Jurkat, Clone E6-1 (cell line): ENCODE measurements at regions not wholly inside any gene's neighbourhood (a gene's known extent, or its start where the extent isn't known, plus 50 kb on each side); places are given as distances from the start of the nearest gene placed in this dataset.
"Not testable (repeated sequence)": the region's sequence is repeated elsewhere in the genome, so short reads cannot be mapped to it uniquely, and the experiment has no call there.

Experiments
- DNase-seq: peaks from one replicate; pipeline ENCODE4 v3.0.0-alpha.2; 2011; ENCODE audit warnings: low read depth, low spot score
- H3K4me3 ChIP-seq: 2 replicates; pipeline ENCODE4 v1.5.1; 2011; ENCODE audit warnings: mild to moderate bottlenecking, low read length, control low read depth, moderate library complexity

GRCh38 chr20:1845163-1845523 lies 50.1 kb upstream of the SIRPA start:
- no peak for DNase-seq
- H3K4me3 ChIP-seq: no peak overlapping the region

GRCh38 chr20:1844325-1845162 lies 50.7 kb upstream of the SIRPA start:
- no peak overlapping the region for H3K4me3 ChIP-seq
- peak; percentile 4 for DNase-seq

- DNase-seq: no peak
- H3K4me3 ChIP-seq: no peak overlapping the region
These were observed 52.9 kb upstream of the SIRPA start for GRCh38 chr20:1842281-1842680.

DNA sequence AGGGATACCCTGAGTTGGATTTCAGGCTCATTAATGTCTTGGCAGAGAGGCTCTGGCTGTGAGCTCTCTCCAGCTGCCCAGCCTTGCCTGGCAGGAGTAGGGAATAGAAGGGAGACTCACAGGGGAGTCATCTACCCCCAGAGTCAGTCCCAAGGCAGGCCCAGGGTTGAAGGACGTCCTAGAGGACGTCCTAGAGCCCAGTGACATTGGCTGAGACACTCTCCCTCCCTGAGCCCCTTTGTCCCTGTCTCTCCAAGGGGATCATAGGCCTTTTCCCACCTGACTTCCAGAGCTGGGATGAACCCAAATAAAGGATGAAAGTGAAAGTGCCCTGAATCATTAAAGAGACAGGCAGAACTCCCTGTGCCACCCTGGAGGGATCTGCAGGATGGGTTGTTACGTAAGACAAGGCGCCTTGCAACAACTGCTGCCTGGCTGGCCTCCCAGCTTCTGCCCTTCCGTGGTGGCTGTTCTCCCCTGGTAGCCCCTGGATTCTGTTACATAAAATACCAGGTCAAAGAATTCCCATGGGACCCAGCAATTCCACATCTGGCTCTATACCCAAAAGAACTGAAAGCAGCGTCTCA lies 53.6 kb upstream of the SIRPA start:
- DNase-seq: no peak
- H3K4me3 ChIP-seq: no peak overlapping the region

DNA sequence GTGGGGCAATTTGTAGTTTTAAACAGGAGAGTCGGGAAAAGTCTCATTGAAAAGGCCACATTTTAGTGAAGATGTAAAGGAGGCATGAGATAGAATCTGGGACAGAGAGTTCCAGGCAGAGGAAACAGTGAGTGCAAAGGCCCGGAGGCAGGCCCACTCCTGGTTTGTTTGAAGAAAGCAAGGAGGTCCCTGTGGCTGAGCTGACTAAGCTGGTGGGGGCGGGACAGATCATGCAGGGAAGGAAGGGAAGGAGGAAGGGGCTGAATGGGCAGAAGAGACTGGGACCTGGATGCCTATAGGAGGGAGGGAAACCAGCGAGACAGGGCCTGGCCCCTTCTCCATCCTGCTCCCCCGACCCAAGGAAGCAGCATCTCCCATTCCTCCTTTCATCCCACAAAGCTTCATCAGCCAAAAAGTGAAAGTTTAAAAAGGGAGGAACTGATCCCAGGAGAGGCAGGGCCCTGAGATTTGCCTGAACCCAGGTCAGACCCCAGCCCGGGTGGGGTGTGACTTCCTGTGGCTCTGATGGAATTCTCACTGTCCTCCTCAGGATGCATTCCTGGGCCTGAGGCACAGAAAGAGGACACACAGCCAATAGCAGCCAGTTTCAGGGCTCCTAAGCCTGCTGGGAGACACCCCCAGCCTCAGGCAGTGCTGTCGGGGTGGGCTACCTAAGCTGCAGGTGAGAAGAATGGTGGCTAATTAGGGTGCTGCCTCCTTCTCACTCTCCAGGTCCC lies 54.2 kb upstream of the SIRPA start:
- H3K4me3 ChIP-seq: no peak overlapping the region
- no peak for DNase-seq

- H3K4me3 ChIP-seq, DNase-seq: not testable (repeated sequence)
These were observed 55.6 kb upstream of the SIRPA start for GRCh38 chr20:1839376-1840317.

DNA sequence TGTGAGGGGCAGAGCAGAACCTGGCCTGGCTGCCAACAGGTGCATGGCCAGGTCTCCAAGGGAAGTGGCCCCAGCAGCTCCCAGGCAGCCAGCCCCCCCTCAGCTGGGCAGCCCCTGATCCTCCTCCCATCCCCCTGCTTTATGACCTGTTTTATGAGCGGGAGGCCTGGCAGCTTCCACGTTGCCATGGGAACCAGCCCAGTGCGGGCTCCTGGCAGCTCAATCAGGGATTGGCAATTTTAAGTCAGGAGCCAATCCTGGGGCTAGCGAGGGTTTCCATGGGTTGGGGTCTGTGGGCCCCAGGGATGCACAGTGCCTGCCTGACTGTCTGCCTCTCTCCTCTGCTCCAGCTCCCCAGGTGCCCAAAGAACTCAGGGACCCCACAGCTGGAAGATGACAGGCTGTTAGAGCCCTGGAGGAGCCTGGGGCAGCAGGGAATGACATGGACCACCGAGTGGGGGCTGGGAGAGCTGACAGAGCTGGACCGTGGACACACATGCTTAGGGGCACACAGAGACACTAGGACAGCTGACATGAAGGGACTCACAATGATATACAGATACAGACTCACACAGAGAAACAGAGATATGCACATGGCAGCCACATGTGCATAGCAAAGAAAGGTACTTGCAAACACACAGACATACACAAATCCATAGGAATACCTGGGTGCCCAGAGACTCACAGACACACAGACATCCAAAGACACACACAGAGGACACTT lies 56.5 kb upstream of the SIRPA start:
- DNase-seq: no peak
- no peak overlapping the region for H3K4me3 ChIP-seq

GRCh38 chr20:1835186-1836035 lies 59.8 kb upstream of the SIRPA start:
- DNase-seq: no peak
- no peak overlapping the region for H3K4me3 ChIP-seq

DNA sequence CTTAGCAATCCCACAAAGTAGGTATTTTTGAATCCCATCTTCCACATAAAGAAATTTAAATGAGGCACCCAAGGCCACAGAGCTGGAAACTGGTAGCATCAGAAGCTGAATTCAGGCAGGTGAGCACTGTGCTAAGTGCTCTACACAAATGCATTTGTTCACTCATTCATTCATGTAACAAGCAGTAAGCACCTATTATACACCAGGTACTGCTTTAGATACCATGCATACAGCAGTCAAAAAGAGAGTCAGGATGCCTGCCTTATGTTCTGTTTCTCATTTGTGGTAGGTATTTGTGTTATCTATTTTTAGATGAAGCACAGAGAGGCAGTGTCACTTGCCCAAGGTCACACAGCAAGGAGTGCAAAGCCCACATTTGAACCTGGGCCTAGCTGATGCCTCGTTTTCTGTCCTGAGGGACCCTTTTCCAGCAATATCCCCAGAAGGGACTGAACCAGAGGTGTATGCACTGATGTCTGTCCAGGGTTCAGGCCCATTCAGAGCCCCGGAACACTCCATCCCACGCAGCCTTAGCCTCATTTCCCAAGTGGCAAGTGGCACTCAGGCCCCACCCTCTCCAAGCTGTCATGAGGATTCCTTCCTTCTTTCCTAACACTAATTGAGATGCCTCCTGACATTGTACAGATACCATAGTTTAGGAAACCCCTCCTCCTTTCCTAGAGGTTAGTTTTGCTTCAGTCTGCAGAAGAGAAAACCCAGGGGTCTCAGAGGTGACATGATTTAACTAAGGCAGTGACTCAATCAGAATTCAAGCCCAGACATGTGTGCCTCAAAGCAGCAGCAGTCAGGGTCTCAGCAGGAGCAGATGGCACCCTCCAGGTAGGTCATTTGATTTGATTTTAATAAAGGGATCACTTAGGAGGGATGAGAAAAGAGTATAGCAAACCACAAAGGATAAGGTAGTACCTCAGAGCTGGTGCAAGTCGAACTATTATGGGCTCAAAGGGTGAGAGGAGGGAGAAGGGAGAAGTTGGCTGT lies 61.2 kb upstream of the SIRPA start:
- no peak overlapping the region for H3K4me3 ChIP-seq
- DNase-seq: no peak

DNA sequence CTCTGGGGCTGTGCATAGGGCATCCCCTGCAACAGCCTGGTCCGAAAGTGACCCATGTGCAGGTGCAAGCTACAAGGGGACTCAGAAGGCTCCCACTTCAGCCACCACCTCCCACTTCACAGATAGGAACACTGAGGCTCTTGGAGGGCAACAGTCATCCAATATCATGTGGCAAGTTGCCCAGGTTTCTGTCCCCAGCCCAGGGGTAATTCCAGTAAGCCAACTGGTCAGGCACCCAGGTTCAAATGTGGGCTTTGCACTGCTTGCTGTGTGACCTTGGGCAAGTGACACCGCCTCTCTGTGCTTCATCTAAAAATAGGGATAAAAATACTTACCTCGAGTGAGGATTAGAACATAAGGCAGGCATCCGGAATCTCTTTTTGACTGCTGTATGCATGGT lies 62.0 kb upstream of the SIRPA start:
- H3K4me3 ChIP-seq: no peak overlapping the region
- no peak for DNase-seq

GRCh38 chr20:1832634-1833033 lies 62.6 kb upstream of the SIRPA start:
- no peak overlapping the region for H3K4me3 ChIP-seq
- DNase-seq: no peak

GRCh38 chr20:1831606-1832005 lies 63.6 kb upstream of the SIRPA start:
- no peak overlapping the region for H3K4me3 ChIP-seq
- no peak for DNase-seq

DNA sequence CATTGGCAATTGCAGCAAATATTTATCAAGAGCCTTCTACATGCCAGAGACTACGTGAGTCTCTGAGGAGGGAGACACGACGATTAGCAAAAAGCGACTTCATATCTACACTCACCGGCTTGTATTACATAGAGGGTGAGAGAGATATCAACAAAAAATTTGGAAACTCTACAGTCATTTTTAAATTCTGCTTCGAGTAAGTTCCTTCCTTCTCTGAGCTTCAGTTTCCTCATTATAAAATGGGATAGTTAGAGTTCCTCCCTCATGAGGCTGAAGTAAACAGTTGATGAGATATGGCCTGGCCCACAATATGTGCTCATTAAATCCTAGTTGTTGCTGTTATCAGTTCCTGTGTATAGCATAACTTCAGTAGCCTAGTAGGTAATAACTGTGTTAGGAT lies 64.1 kb upstream of the SIRPA start:
- no peak for DNase-seq
- H3K4me3 ChIP-seq: no peak overlapping the region

DNA sequence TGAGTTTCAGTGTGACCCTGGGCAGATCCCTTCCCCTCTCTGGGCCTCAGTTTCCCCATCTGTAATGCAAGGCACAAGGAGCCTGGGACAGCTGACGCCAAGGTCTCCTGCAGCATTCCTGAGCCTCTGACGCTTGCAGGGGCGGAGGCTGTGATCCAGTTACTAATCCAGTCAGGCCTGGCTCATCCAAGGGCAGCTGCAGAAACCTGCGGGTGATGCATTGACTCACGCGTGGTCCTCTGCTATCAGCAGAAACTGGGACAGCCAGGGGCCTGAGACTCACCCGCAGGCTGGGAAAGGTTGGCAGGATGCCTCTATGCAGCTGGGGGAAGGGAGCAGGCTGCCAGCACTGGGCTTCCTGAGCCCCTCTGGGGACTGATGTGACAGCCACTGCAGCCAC lies 65.0 kb upstream of the SIRPA start:
- DNase-seq: no peak
- H3K4me3 ChIP-seq: no peak overlapping the region

- DNase-seq: no peak
- H3K4me3 ChIP-seq: no peak overlapping the region
These were observed 65.7 kb upstream of the SIRPA start for GRCh38 chr20:1829531-1829930.

DNA sequence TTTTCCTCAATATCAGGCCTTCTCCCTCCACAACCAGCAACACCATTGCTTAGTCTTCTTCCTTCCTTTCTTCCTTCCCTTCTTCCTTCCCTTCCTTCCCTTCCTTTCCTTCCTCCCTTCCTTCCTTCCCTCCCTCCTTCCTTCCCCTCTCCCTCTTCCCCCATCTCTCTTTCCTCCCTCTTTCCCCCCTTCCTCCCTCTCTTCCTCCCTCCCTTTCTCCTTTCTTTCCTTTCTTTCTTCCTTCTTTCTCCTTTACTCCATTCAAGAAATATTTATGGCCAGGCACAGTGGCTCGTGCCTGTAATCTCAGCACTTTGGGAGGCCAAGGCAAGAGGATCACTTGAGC lies 66.4 kb upstream of the SIRPA start:
- no peak overlapping the region for H3K4me3 ChIP-seq
- DNase-seq: no peak
